ENCODE measurements at regions not wholly inside any gene's neighbourhood (a gene's known extent, or its start where the extent isn't known, plus 50 kb on each side); places are given as distances from the start of the nearest gene placed in this dataset.

- TF ChIP-seq KLF9 (tag by site-specific recombination; IDR thresholded peaks at IDR 0.05; ENCODE audit: low read depth) (no peak), RBAK (tag by site-specific recombination; IDR thresholded peaks at IDR 0.05) (no peak)
Measured at GRCh38 chr15:96703091-96703490, 372.6 kb downstream of the NR2F2 start.

Measured in HEK293 (cell line).